ENCODE measurements at regions not wholly inside any gene's neighbourhood (a gene's known extent, or its start where the extent isn't known, plus 50 kb on each side); places are given as distances from the start of the nearest gene placed in this dataset.

- peaks cover 0 to 5% (median 0%) of the 10 kb centered on the region in 5 experiments for H3K9me3 ChIP-seq (ENCODE audit: control extremely low read depth in 1 of 5, control insufficient read depth in 4 of 5, insufficient read depth in 2 of 5, low read depth in 1 of 5, low read length in 4 of 5)
- no peaks in the 10 kb centered on the region for H3K36me3 ChIP-seq (ENCODE audit: control insufficient read depth in 4 of 4, insufficient read depth in 4 of 4, low read length in 3 of 4)
- peaks cover 6 to 19% (median 17%) of the 10 kb centered on the region in 4 experiments for H3K4me1 ChIP-seq (ENCODE audit: control extremely low read depth in 1 of 4, control insufficient read depth in 4 of 4, insufficient read depth in 4 of 4, low read length in 3 of 4)
- H3K27me3 ChIP-seq (replicated peaks in 2 of 5; ENCODE audit: control insufficient read depth in 4 of 5, insufficient read depth in 5 of 5, low read length in 4 of 5), result no peaks in the 10 kb centered on the region
- peak overlapping the region in 3 of 7 experiments; percentile 21 to 37 (median 34) for H3K4me3 ChIP-seq (ENCODE audit: control insufficient read depth in 1 of 7, extremely low read depth in 1 of 7, insufficient read depth in 4 of 7, low read depth in 2 of 7, low read length in 6 of 7)
- DNase-seq, result peak; percentile 28 to 69 (median 31)
- ChIA-PET CTCF (no interaction called here), POLR2A (no interaction called here)
- WGBS (ENCODE audit: insufficient coverage), result 36% methylated on average over 7 of the region's 8 CpGs
- no peak overlapping the region for H3K27ac ChIP-seq (ENCODE audit: insufficient read depth in 1 of 2, low read depth in 1 of 2, low read length in 2 of 2, poor library complexity in 1 of 2, severe bottlenecking in 2 of 2)
Measured at GRCh38 chr14:65937079-65937959, 524.8 kb downstream of the FUT8 start.

- ChIA-PET CTCF (no interaction called here), POLR2A (no interaction called here)
- Histone ChIP-seq H3K9me3 (ENCODE audit: control extremely low read depth in 1 of 5, control insufficient read depth in 4 of 5, insufficient read depth in 2 of 5, low read depth in 1 of 5, low read length in 4 of 5) (peaks cover 0 to 5% (median 0%) of the 10 kb centered on the region in 5 experiments), H3K4me1 (ENCODE audit: control extremely low read depth in 1 of 4, control insufficient read depth in 4 of 4, insufficient read depth in 4 of 4, low read length in 3 of 4) (peaks cover 6 to 19% (median 17%) of the 10 kb centered on the region in 4 experiments), H3K27ac (ENCODE audit: insufficient read depth in 1 of 2, low read depth in 1 of 2, low read length in 2 of 2, poor library complexity in 1 of 2, severe bottlenecking in 2 of 2) (no peak overlapping the region), H3K4me3 (ENCODE audit: control insufficient read depth in 1 of 7, extremely low read depth in 1 of 7, insufficient read depth in 4 of 7, low read depth in 2 of 7, low read length in 6 of 7) (no peak overlapping the region), H3K36me3 (ENCODE audit: control insufficient read depth in 4 of 4, insufficient read depth in 4 of 4, low read length in 3 of 4) (no peaks in the 10 kb centered on the region), H3K27me3 (replicated peaks in 2 of 5; ENCODE audit: control insufficient read depth in 4 of 5, insufficient read depth in 5 of 5, low read length in 4 of 5) (no peaks in the 10 kb centered on the region)
- DNase-seq, result no peak
Measured at GRCh38 chr14:65937960-65938316, 525.4 kb downstream of the FUT8 start.

DNA sequence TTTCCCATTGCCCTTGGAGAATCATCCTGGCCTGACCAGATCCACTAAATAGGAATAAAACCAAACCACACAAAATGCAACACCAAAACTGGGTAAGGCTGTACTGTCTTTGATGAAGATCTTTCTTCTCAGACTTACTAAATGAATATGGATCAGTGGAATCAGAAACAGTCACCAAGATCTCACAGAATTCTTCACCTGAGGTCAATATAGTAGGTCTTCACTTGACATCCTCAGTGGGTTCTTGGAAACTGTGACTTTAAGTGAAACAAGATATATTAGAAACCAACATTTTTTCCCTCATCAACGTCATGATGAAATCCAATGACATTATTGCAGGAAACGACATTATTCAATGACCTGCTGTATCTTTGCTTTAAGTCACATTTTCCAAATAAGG lies 526.2 kb downstream of the FUT8 start:
- CTCF ChIA-PET, result interaction anchor here (1.4 to 5.4 kb wide), 2 partner anchors 18 to 132 kb away, joined by 5 to 43 read pairs; no protein-coding TSS in a partner anchor
- Histone ChIP-seq H3K27me3 (replicated peaks in 2 of 5; ENCODE audit: control insufficient read depth in 4 of 5, insufficient read depth in 5 of 5, low read length in 4 of 5) (no peaks in the 10 kb centered on the region), H3K36me3 (ENCODE audit: control insufficient read depth in 4 of 4, insufficient read depth in 4 of 4, low read length in 3 of 4) (no peaks in the 10 kb centered on the region), H3K9me3 (ENCODE audit: control extremely low read depth in 1 of 5, control insufficient read depth in 4 of 5, insufficient read depth in 2 of 5, low read depth in 1 of 5, low read length in 4 of 5) (peaks cover 0 to 5% (median 0%) of the 10 kb centered on the region in 5 experiments), H3K4me1 (ENCODE audit: control extremely low read depth in 1 of 4, control insufficient read depth in 4 of 4, insufficient read depth in 4 of 4, low read length in 3 of 4) (peaks cover 6 to 19% (median 17%) of the 10 kb centered on the region in 4 experiments), H3K27ac (ENCODE audit: insufficient read depth in 1 of 2, low read depth in 1 of 2, low read length in 2 of 2, poor library complexity in 1 of 2, severe bottlenecking in 2 of 2) (no peak overlapping the region), H3K4me3 (ENCODE audit: control insufficient read depth in 1 of 7, extremely low read depth in 1 of 7, insufficient read depth in 4 of 7, low read depth in 2 of 7, low read length in 6 of 7) (no peak overlapping the region)
- no peak for DNase-seq
- WGBS (ENCODE audit: insufficient coverage), result no CpG with 5 or more reads among the region's 2 CpGs
- POLR2A ChIA-PET, result no interaction called here

DNA sequence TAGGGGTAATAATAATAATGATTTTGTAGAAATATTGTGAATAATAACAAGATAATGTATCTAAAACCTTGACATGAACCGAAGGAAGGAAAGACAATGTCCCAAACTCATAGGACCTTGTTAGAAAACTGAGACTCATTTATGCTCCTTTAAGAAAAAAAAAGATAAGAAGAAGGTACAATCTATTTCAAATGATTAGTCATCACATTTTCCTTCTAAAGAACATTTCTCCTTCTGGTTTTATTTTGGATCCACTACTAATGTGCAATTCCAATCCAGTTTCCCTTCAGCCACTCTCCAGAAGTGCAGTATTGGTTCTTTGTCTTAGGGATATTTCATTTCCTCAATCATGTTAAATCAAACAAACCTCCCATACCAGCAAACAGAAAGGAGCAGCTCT lies 526.7 kb downstream of the FUT8 start:
- Histone ChIP-seq H3K27me3 (replicated peaks in 2 of 5; ENCODE audit: control insufficient read depth in 4 of 5, insufficient read depth in 5 of 5, low read length in 4 of 5) (no peaks in the 10 kb centered on the region), H3K4me1 (ENCODE audit: control extremely low read depth in 1 of 4, control insufficient read depth in 4 of 4, insufficient read depth in 4 of 4, low read length in 3 of 4) (peaks cover 6 to 19% (median 17%) of the 10 kb centered on the region in 4 experiments)
- CTCF ChIA-PET, result interaction anchor here (1.4 to 5.4 kb wide), 2 partner anchors 17 to 131 kb away, joined by 5 to 43 read pairs; no protein-coding TSS in a partner anchor

DNA sequence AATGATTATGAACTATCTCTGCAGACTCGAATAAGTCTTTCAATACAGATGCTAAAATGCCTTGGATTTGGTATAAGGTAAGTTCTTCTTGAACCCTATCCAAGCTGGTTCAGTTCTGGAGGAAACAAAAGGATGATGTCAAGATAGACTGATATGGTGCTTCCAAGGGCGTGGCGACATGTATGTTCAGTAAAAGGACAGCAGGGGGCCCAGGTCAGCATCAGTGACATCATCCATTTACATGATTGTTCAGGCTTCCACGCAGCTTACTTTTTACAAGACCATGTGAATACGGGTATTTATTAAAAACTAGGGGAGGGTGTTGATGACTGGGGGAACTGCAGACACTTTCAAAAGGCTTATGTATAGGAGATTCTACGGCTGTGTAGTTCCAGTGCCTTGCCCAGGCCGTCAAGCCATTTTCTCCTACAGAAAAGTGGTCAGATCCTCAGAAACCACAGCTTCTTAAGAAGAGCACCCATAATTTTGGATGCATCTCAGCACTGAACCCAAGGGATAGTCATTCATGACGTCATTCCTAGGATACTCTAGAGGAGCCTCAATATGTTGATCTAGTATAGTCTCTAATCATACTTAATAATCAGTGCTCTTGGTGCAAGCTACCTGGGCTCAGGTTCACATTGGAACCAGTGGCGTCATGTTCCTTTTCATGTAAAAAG lies 527.7 kb downstream of the FUT8 start:
- ChIA-PET POLR2A (no interaction called here), CTCF (interaction anchor here (0.6 to 5.4 kb wide), 6 partner anchors 10 to 1328 kb away, joined by 3 to 43 read pairs (median 5); no protein-coding TSS in a partner anchor)
- Histone ChIP-seq H3K9me3 (ENCODE audit: control extremely low read depth in 1 of 5, control insufficient read depth in 4 of 5, insufficient read depth in 2 of 5, low read depth in 1 of 5, low read length in 4 of 5) (no peaks in the 10 kb centered on the region), H3K27me3 (replicated peaks in 2 of 5; ENCODE audit: control insufficient read depth in 4 of 5, insufficient read depth in 5 of 5, low read length in 4 of 5) (no peaks in the 10 kb centered on the region), H3K27ac (ENCODE audit: insufficient read depth in 1 of 2, low read depth in 1 of 2, low read length in 2 of 2, poor library complexity in 1 of 2, severe bottlenecking in 2 of 2) (no peak overlapping the region), H3K4me3 (ENCODE audit: control insufficient read depth in 1 of 7, extremely low read depth in 1 of 7, insufficient read depth in 4 of 7, low read depth in 2 of 7, low read length in 6 of 7) (no peak overlapping the region), H3K36me3 (ENCODE audit: control insufficient read depth in 4 of 4, insufficient read depth in 4 of 4, low read length in 3 of 4) (no peaks in the 10 kb centered on the region), H3K4me1 (ENCODE audit: control extremely low read depth in 1 of 4, control insufficient read depth in 4 of 4, insufficient read depth in 4 of 4, low read length in 3 of 4) (peaks cover 6 to 19% (median 17%) of the 10 kb centered on the region in 4 experiments)
- WGBS (ENCODE audit: insufficient coverage), result 97% methylated on average over 5 of the region's 9 CpGs
- peak; percentile 32 to 63 (median 45) for DNase-seq

More for the DNA sequence above, 526.7 kb downstream of the FUT8 start:
- POLR2A ChIA-PET, result no interaction called here
- no peak for DNase-seq
- WGBS (ENCODE audit: insufficient coverage), result no CpG with 5 or more reads among the region's 1 CpG
- H3K4me3 ChIP-seq (ENCODE audit: control insufficient read depth in 1 of 7, extremely low read depth in 1 of 7, insufficient read depth in 4 of 7, low read depth in 2 of 7, low read length in 6 of 7), result no peak overlapping the region
- no peak overlapping the region for H3K27ac ChIP-seq (ENCODE audit: insufficient read depth in 1 of 2, low read depth in 1 of 2, low read length in 2 of 2, poor library complexity in 1 of 2, severe bottlenecking in 2 of 2)
- H3K36me3 ChIP-seq (ENCODE audit: control insufficient read depth in 4 of 4, insufficient read depth in 4 of 4, low read length in 3 of 4), result no peaks in the 10 kb centered on the region
- peaks cover 0 to 5% (median 0%) of the 10 kb centered on the region in 5 experiments for H3K9me3 ChIP-seq (ENCODE audit: control extremely low read depth in 1 of 5, control insufficient read depth in 4 of 5, insufficient read depth in 2 of 5, low read depth in 1 of 5, low read length in 4 of 5)

- Histone ChIP-seq H3K27me3 (replicated peaks in 2 of 5; ENCODE audit: control insufficient read depth in 4 of 5, insufficient read depth in 5 of 5, low read length in 4 of 5) (no peaks in the 10 kb centered on the region), H3K4me3 (ENCODE audit: control insufficient read depth in 1 of 7, extremely low read depth in 1 of 7, insufficient read depth in 4 of 7, low read depth in 2 of 7, low read length in 6 of 7) (no peak overlapping the region), H3K27ac (ENCODE audit: insufficient read depth in 1 of 2, low read depth in 1 of 2, low read length in 2 of 2, poor library complexity in 1 of 2, severe bottlenecking in 2 of 2) (no peak overlapping the region), H3K4me1 (ENCODE audit: control extremely low read depth in 1 of 4, control insufficient read depth in 4 of 4, insufficient read depth in 4 of 4, low read length in 3 of 4) (peaks cover 6 to 19% (median 17%) of the 10 kb centered on the region in 4 experiments), H3K36me3 (ENCODE audit: control insufficient read depth in 4 of 4, insufficient read depth in 4 of 4, low read length in 3 of 4) (no peaks in the 10 kb centered on the region), H3K9me3 (ENCODE audit: control extremely low read depth in 1 of 5, control insufficient read depth in 4 of 5, insufficient read depth in 2 of 5, low read depth in 1 of 5, low read length in 4 of 5) (no peaks in the 10 kb centered on the region)
- CTCF ChIA-PET, result interaction anchor here (1.0 to 5.4 kb wide), 4 partner anchors 9 to 115 kb away, joined by 3 to 43 read pairs (median 8); no protein-coding TSS in a partner anchor
- DNase-seq, result no peak
- WGBS (ENCODE audit: insufficient coverage), result 89% methylated on average over 3 of the region's 4 CpGs
- POLR2A ChIA-PET, result no interaction called here
Measured at GRCh38 chr14:65941091-65941490, 528.6 kb downstream of the FUT8 start.

DNA sequence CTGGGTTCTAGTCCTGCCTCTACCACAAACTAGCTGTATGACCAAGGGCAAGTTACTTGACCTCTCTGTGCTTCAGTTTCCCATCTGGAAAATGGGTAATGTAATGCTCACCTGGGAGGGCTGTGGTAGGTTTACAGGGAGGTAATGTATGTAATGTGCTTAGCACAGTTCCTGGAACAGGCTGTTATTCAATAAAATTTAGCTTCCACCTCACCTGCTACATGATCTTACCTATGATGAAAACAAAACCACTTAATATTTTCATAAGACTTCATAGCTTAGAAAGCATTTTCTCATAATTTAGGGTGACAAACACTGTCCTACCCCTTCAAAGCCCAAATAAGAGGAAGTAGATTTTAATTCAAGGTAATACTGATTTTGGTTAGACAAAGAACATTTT lies 530.6 kb downstream of the FUT8 start:
- ChIA-PET CTCF (interaction anchor here (5.4 kb wide), 1 partner anchor 13 kb away, joined by 43 read pairs; no protein-coding TSS in a partner anchor), POLR2A (no interaction called here)
- peaks cover 0 to 4% (median 3%) of the 10 kb centered on the region in 4 experiments for H3K4me1 ChIP-seq (ENCODE audit: control extremely low read depth in 1 of 4, control insufficient read depth in 4 of 4, insufficient read depth in 4 of 4, low read length in 3 of 4)
- no peak overlapping the region for H3K4me3 ChIP-seq (ENCODE audit: control insufficient read depth in 1 of 7, extremely low read depth in 1 of 7, insufficient read depth in 4 of 7, low read depth in 2 of 7, low read length in 6 of 7)
- DNase-seq, result no peak
- H3K27me3 ChIP-seq (replicated peaks in 2 of 5; ENCODE audit: control insufficient read depth in 4 of 5, insufficient read depth in 5 of 5, low read length in 4 of 5), result no peaks in the 10 kb centered on the region
- H3K9me3 ChIP-seq (ENCODE audit: control extremely low read depth in 1 of 5, control insufficient read depth in 4 of 5, insufficient read depth in 2 of 5, low read depth in 1 of 5, low read length in 4 of 5), result no peaks in the 10 kb centered on the region
- H3K36me3 ChIP-seq (ENCODE audit: control insufficient read depth in 4 of 4, insufficient read depth in 4 of 4, low read length in 3 of 4), result no peaks in the 10 kb centered on the region
- H3K27ac ChIP-seq (ENCODE audit: insufficient read depth in 1 of 2, low read depth in 1 of 2, low read length in 2 of 2, poor library complexity in 1 of 2, severe bottlenecking in 2 of 2), result no peak overlapping the region

Measured in common myeloid progenitor, CD34-positive (primary cell).